Heart left ventricle (tissue), 13 donors: ENCODE measurements at regions not wholly inside any gene's neighbourhood (a gene's known extent, or its start where the extent isn't known, plus 50 kb on each side); places are given as distances from the start of the nearest gene placed in this dataset.

Source experiments
- POLR2A ChIP-seq, 2 donors: fragments of 450-650 bp; IDR thresholded peaks; one replicate each; pipeline ENCODE4 v1.6.1; 2017; ENCODE audit warnings: antibody characterized with exemption in 2 of 2, mild to moderate bottlenecking in 2 of 2, moderate library complexity in 2 of 2
- TF ChIP-seq, protein P1 (sequence below), 12 donors: fragments of 200-600 bp; sonication (generic) in 4 of 12; IDR thresholded peaks; one replicate each; pipeline versions ENCODE4 v1.5.0 to v1.8.0; 2018 to 2022; ENCODE audit warnings: antibody characterized with exemption in 12 of 12, mild to moderate bottlenecking in 5 of 12
- donor health status: ischemic (EF 13 %, LVEDD 7.1; RV severe dilation, severe dysfunction).
- donor health status: DM: no; HTN: yes; CAD: no.
- donor health status: DM: no; HTN: no; CAD: no.
- donor health status: ischemic (EF 25% LVEDD 6.9; RV normal size, moderate dysfunction).
- donor health status: ischemic (EF 25% LVEDD 5.7; RV mildly dilated, moderate dysfunction).
- donor health status: ischemic (EF 35%, LVEDD 5.7; RV mildly dilated, moderate dysfunction).
- donor health status: nonischemic (EF 11% LVEDD 7.7; RV severe dilation, severe dysfunction).
- donor health status: DM: yes; HTN: yes; CAD: no.
- donor health status: PGD.
- donor health status: ischemic (EF 29% LVEDD 5.4; RV normal size, mild dysfunction).
- donor health status: nonischemic (EF 23%, LVEDD 6.1; RV moderate dilation, normal function).

DNA sequence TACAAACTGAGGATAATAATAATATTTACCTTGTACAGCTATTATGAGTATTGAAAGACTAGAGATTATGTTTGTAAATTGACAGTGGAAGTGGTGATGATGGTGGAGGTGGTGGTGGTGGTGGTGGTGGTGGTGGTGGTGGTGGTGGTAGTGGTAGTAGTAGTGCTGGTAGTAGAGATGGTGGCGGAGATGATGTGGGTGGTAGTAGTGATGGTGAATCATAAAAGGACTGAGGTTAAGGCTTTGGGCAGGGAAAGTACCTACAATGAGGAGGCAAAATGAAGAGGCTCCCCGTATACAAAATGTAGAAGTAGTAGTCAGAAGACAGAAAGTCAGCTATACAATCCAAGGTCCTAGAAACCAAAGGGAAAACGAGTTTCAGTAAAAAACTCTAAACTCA, 214.1 kb downstream of the BCOR start:
- TF ChIP-seq, protein P1, sequence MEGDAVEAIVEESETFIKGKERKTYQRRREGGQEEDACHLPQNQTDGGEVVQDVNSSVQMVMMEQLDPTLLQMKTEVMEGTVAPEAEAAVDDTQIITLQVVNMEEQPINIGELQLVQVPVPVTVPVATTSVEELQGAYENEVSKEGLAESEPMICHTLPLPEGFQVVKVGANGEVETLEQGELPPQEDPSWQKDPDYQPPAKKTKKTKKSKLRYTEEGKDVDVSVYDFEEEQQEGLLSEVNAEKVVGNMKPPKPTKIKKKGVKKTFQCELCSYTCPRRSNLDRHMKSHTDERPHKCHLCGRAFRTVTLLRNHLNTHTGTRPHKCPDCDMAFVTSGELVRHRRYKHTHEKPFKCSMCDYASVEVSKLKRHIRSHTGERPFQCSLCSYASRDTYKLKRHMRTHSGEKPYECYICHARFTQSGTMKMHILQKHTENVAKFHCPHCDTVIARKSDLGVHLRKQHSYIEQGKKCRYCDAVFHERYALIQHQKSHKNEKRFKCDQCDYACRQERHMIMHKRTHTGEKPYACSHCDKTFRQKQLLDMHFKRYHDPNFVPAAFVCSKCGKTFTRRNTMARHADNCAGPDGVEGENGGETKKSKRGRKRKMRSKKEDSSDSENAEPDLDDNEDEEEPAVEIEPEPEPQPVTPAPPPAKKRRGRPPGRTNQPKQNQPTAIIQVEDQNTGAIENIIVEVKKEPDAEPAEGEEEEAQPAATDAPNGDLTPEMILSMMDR (IDR thresholded peaks at IDR 0.05) = no peak
- no peak for TF ChIP-seq POLR2A (IDR thresholded peaks at IDR 0.05)
